Osteoblast (primary cell): ENCODE measurements at regions not wholly inside any gene's neighbourhood (a gene's known extent, or its start where the extent isn't known, plus 50 kb on each side); places are given as distances from the start of the nearest gene placed in this dataset.

ENCODE experiments used
- DNase-seq: peaks from one replicate; pipeline ENCODE4 v3.0.0; 2011; ENCODE audit warnings: low spot score, mixed read lengths; ENCODE audit not compliant: insufficient read length; ENCODE audit errors: missing footprints
- H2AFZ ChIP-seq: 2 replicates; pipeline ENCODE4 v1.6.0; 2011; ENCODE audit warnings: mild to moderate bottlenecking, low read length
- H3K27ac ChIP-seq: 2 replicates; pipeline ENCODE4 v1.5.1; 2011; ENCODE audit warnings: mild to moderate bottlenecking, low read depth, low read length, moderate library complexity
- H3K27me3 ChIP-seq: 2 replicates; pipeline ENCODE4 v1.6.0; 2012; ENCODE audit warnings: mild to moderate bottlenecking, control low read depth, inconsistent platforms, low read length, moderate library complexity; ENCODE audit not compliant: insufficient read depth
- H3K36me3 ChIP-seq: 2 replicates; pipeline ENCODE4 v1.5.1; 2011; ENCODE audit warnings: mild to moderate bottlenecking, low read length, control low read depth, moderate library complexity; ENCODE audit not compliant: insufficient read depth
- H3K4me1 ChIP-seq: 2 replicates; pipeline ENCODE4 v1.5.1; 2011; ENCODE audit warnings: mild to moderate bottlenecking, low read length, control low read depth, moderate library complexity; ENCODE audit not compliant: insufficient read depth
- H3K4me2 ChIP-seq: 2 replicates; pipeline ENCODE4 v1.6.0; 2011; ENCODE audit warnings: mild to moderate bottlenecking, low read length; ENCODE audit not compliant: insufficient read depth
- H3K4me3 ChIP-seq: fragments of 200-600 bp; sonication (generic); 3 replicates; pipeline ENCODE4 v1.5.1; 2012; ENCODE audit warnings: mild to moderate bottlenecking, low read length, inconsistent platforms; ENCODE audit not compliant: insufficient read depth
- H3K79me2 ChIP-seq: 2 replicates; pipeline ENCODE4 v1.6.0; 2012; ENCODE audit warnings: mild to moderate bottlenecking, low read length, control low read depth, inconsistent platforms; ENCODE audit not compliant: insufficient read depth
- H3K9me3 ChIP-seq: 2 replicates; pipeline ENCODE4 v1.5.1; 2011; ENCODE audit warnings: low read depth, low read length, control low read depth
- H4K20me1 ChIP-seq: 2 replicates; pipeline ENCODE4 v1.6.0; 2012; ENCODE audit warnings: mild to moderate bottlenecking, low read length, control low read depth; ENCODE audit not compliant: insufficient read depth
- TF ChIP-seq, protein P1 (sequence below): IDR thresholded peaks from 2 replicates; pipeline ENCODE4 v1.5.1; 2011; ENCODE audit warnings: mild to moderate bottlenecking, low read depth, low read length, moderate library complexity; ENCODE audit errors: extremely low read depth

DNA sequence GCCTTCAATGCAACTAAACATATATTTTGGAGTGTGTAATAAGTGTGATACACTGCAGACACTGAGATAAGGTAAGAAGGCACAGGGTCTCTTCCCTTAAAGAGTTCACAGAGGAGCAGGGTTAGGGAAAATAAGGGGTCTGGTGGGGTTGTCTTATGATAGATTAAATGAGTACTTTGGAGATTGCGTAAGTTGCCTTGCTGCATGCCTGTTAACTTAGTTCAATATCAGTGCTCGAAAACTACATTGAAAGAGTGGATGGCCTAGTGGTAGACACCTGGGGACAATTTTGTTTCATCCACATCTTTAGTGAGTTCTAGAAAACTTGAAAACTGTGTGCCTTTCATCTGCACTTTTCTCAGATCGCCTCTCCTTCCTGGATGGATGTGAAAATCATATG, 123.2 kb upstream of the BTBD3 start:
- H3K4me2 ChIP-seq: no peak overlapping the region
- TF ChIP-seq, protein P1, sequence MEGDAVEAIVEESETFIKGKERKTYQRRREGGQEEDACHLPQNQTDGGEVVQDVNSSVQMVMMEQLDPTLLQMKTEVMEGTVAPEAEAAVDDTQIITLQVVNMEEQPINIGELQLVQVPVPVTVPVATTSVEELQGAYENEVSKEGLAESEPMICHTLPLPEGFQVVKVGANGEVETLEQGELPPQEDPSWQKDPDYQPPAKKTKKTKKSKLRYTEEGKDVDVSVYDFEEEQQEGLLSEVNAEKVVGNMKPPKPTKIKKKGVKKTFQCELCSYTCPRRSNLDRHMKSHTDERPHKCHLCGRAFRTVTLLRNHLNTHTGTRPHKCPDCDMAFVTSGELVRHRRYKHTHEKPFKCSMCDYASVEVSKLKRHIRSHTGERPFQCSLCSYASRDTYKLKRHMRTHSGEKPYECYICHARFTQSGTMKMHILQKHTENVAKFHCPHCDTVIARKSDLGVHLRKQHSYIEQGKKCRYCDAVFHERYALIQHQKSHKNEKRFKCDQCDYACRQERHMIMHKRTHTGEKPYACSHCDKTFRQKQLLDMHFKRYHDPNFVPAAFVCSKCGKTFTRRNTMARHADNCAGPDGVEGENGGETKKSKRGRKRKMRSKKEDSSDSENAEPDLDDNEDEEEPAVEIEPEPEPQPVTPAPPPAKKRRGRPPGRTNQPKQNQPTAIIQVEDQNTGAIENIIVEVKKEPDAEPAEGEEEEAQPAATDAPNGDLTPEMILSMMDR: no peak
- H3K79me2 ChIP-seq: no peaks in the 10 kb centered on the region
- H3K9me3 ChIP-seq: no peaks in the 10 kb centered on the region
- no peaks in the 10 kb centered on the region for H3K27me3 ChIP-seq
- H3K27ac ChIP-seq: no peak overlapping the region
- no peak overlapping the region for H2AFZ ChIP-seq
- no peaks in the 10 kb centered on the region for H4K20me1 ChIP-seq
- H3K36me3 ChIP-seq: no peaks in the 10 kb centered on the region
- no peak for DNase-seq
- H3K4me1 ChIP-seq: peaks cover 8% of the 10 kb centered on the region
- no peak overlapping the region for H3K4me3 ChIP-seq

DNA sequence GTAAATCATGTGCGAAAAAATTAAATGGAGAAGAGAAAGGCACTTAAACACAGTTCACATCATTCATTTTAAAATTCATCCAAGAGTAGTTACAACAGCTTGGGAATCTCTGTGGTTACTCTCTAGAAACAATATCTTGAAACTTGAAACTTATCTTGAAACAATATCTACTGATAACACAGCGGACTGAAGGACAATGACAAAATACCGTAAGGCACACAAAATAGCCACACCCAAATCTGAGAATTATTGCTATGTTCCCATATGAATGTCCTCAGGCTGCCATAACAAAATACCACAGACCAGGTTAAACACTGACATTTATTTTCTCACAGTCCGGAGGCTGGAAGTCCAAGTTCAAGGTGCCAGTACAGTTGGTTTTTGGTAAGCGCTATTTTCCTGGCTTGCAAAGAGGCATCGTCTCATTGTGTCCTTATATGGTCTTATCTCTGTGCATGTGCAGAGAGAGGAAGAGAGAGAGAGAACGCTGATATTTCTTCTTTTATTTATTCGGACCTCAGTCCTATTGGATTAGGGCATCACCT, 122.5 kb upstream of the BTBD3 start:
- Histone ChIP-seq H3K4me2 (no peak overlapping the region), H4K20me1 (no peaks in the 10 kb centered on the region), H3K4me1 (peaks cover 8% of the 10 kb centered on the region), H3K27ac (no peak overlapping the region), H3K36me3 (no peaks in the 10 kb centered on the region), H3K9me3 (no peaks in the 10 kb centered on the region), H3K27me3 (no peaks in the 10 kb centered on the region), H2AFZ (no peak overlapping the region), H3K4me3 (no peak overlapping the region), H3K79me2 (no peaks in the 10 kb centered on the region)
- TF ChIP-seq, protein P1: no peak
- DNase-seq: no peak

DNA sequence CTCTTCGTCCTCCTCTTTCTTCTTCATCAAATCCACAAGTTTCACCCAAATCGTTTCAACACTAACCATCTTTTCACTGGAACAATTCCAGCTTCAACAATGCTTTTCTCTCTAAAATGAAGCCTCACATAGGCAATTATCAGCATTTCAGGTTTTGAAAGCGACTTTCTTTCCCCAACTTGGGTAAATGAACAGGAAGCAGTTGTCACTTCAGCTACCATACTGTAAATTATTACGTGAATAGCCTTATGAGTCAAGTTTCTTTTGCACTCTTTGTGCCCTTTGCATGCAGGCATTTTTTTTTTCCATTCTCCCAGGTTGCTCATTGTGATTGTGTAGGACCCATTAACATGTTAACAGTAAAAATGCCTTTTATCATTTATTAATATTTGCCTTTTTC, 121.7 kb upstream of the BTBD3 start:
- H3K9me3 ChIP-seq: no peaks in the 10 kb centered on the region
- H3K36me3 ChIP-seq: no peaks in the 10 kb centered on the region
- H2AFZ ChIP-seq: peak overlapping the region; percentile 58
- H3K4me1 ChIP-seq: peaks cover 8% of the 10 kb centered on the region
- H3K79me2 ChIP-seq: no peaks in the 10 kb centered on the region
- H3K4me3 ChIP-seq: no peak overlapping the region
- TF ChIP-seq, protein P1: no peak
- DNase-seq: no peak
- no peaks in the 10 kb centered on the region for H3K27me3 ChIP-seq
- H3K27ac ChIP-seq: no peak overlapping the region
- H4K20me1 ChIP-seq: no peaks in the 10 kb centered on the region
- no peak overlapping the region for H3K4me2 ChIP-seq

DNA sequence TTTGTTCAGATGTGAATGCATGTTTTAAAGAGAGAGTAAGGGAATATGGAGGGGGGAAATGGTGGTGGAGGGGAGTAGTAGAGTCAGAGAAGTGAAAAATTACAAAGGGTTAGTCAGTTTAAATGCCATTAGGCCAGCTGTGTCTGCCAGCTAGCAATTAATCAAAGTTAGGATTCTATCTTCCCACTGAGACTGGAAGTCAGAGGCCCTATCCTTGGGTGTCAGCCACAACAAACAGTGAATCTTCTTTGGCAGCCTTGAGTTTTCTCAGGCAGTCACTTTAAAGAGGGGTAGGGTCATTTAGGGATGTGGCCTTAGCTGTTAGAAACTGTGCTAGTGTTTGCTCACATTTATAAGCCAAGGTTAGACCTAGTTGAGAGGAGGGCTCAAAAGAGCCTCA, 120.5 kb upstream of the BTBD3 start:
- peaks cover 8% of the 10 kb centered on the region for H3K4me1 ChIP-seq
- H3K4me3 ChIP-seq: no peak overlapping the region
- no peak overlapping the region for H3K27ac ChIP-seq
- H3K4me2 ChIP-seq: no peak overlapping the region
- no peak overlapping the region for H2AFZ ChIP-seq
- no peaks in the 10 kb centered on the region for H3K79me2 ChIP-seq
- H4K20me1 ChIP-seq: no peaks in the 10 kb centered on the region
- no peaks in the 10 kb centered on the region for H3K36me3 ChIP-seq
- H3K9me3 ChIP-seq: no peaks in the 10 kb centered on the region
- no peaks in the 10 kb centered on the region for H3K27me3 ChIP-seq
- no peak for DNase-seq
- TF ChIP-seq, protein P1: no peak
